ENCODE measurements at regions not wholly inside any gene's neighbourhood (a gene's known extent, or its start where the extent isn't known, plus 50 kb on each side); places are given as distances from the start of the nearest gene placed in this dataset.

GRCh38 chr2:120583121-120583520 is 152.5 kb upstream of the GLI2 start:
- no peak for TF ChIP-seq POLR2A (IDR thresholded peaks at IDR 0.05)
- no peak for TF ChIP-seq CTCF (IDR thresholded peaks at IDR 0.05)
